GM19239 (cell line): ENCODE measurements at regions not wholly inside any gene's neighbourhood (a gene's known extent, or its start where the extent isn't known, plus 50 kb on each side); places are given as distances from the start of the nearest gene placed in this dataset.
"Not testable (repeated sequence)": the region's sequence is repeated elsewhere in the genome, so short reads cannot be mapped to it uniquely, and the experiment has no call there.

Experiments used
- DNase-seq: peaks from one replicate; pipeline ENCODE4 v3.0.0; 2011; ENCODE audit warnings: low spot score; ENCODE audit not compliant: insufficient read length
- FAIRE-seq: peaks from 2 replicates; lab custom pipeline; 2011; peaks lifted over from hg19 to GRCh38; lab: Jason Lieb, UNC

- FAIRE-seq, DNase-seq: not testable (repeated sequence)
These were observed 149.4 kb upstream of the G2E3 start for GRCh38 chr14:30409508-30410015.

GRCh38 chr14:30410986-30411385, 148.0 kb upstream of the G2E3 start:
- DNase-seq, result no peak
- FAIRE-seq, result no peak

- not testable (repeated sequence) for FAIRE-seq, DNase-seq
These were observed 145.8 kb upstream of the G2E3 start for GRCh38 chr14:30413184-30413583.

GRCh38 chr14:30417121-30417520, 141.8 kb upstream of the G2E3 start:
- DNase-seq (no peak), FAIRE-seq (no peak)

- FAIRE-seq, result no peak
- no peak for DNase-seq
These were observed 141.0 kb upstream of the G2E3 start for GRCh38 chr14:30417999-30418398.

- FAIRE-seq (no peak), DNase-seq (no peak)
These were observed 139.9 kb upstream of the G2E3 start for GRCh38 chr14:30419037-30419436.

- DNase-seq (no peak), FAIRE-seq (no peak)
These were observed 138.4 kb upstream of the G2E3 start for GRCh38 chr14:30420515-30420914.

- no peak for DNase-seq
- FAIRE-seq, result no peak
These were observed 132.5 kb upstream of the G2E3 start for GRCh38 chr14:30426463-30426862.

- DNase-seq, result no peak
- no peak for FAIRE-seq
These were observed 131.6 kb upstream of the G2E3 start for GRCh38 chr14:30427401-30427800.

- no peak for DNase-seq
- no peak for FAIRE-seq
These were observed 131.1 kb upstream of the G2E3 start for GRCh38 chr14:30427846-30428245.

GRCh38 chr14:30431552-30431951, 127.4 kb upstream of the G2E3 start:
- FAIRE-seq (no peak), DNase-seq (no peak)

GRCh38 chr14:30440961-30441360, 118.0 kb upstream of the G2E3 start:
- no peak for DNase-seq
- no peak for FAIRE-seq

GRCh38 chr14:30443368-30444007, 115.5 kb upstream of the G2E3 start:
- no peak for DNase-seq
- no peak for FAIRE-seq

- FAIRE-seq, result no peak
- no peak for DNase-seq
These were observed 114.5 kb upstream of the G2E3 start for GRCh38 chr14:30444451-30444850.

- FAIRE-seq (no peak), DNase-seq (no peak)
These were observed 113.8 kb upstream of the G2E3 start for GRCh38 chr14:30445011-30445793.

GRCh38 chr14:30445852-30446251, 113.1 kb upstream of the G2E3 start:
- no peak for FAIRE-seq
- DNase-seq, result no peak

GRCh38 chr14:30450631-30451545, 108.1 kb upstream of the G2E3 start:
- FAIRE-seq, result no peak

GRCh38 chr14:30456296-30456695, 102.7 kb upstream of the G2E3 start:
- DNase-seq, result no peak
- no peak for FAIRE-seq

More at GRCh38 chr14:30450631-30451545, 108.1 kb upstream of the G2E3 start:
- no peak for DNase-seq

- no peak for FAIRE-seq
- DNase-seq, result no peak
These were observed 96.6 kb upstream of the G2E3 start for GRCh38 chr14:30462358-30462757.

- DNase-seq, result no peak
- FAIRE-seq, result no peak
These were observed 94.5 kb upstream of the G2E3 start for GRCh38 chr14:30464481-30464880.
